DOHH2 (cell line): ENCODE measurements at regions not wholly inside any gene's neighbourhood (a gene's known extent, or its start where the extent isn't known, plus 50 kb on each side); places are given as distances from the start of the nearest gene placed in this dataset.
"Not testable (repeated sequence)": the region's sequence is repeated elsewhere in the genome, so short reads cannot be mapped to it uniquely, and the experiment has no call there.

ENCODE experiments used
- H3F3A ChIP-seq: fragments of 200-600 bp; sonication (generic), shearing (Covaris generic); 2 replicates; pipeline ENCODE4 v1.6.0; 2016; ENCODE audit warnings: antibody characterized with exemption, mild to moderate bottlenecking; ENCODE audit not compliant: control insufficient read depth, insufficient read depth
- H3K27ac ChIP-seq: fragments of 200-600 bp; sonication (generic); 2 replicates; pipeline ENCODE4 v1.5.1; 2014; ENCODE audit warnings: low read depth, mild to moderate bottlenecking, low read length, moderate library complexity
- H3K27me3 ChIP-seq: fragments of 200-600 bp; sonication (generic); 2 replicates; pipeline ENCODE4 v1.6.1; 2014; ENCODE audit warnings: mild to moderate bottlenecking, low read length, mixed read lengths; ENCODE audit not compliant: control insufficient read depth
- H3K36me3 ChIP-seq: fragments of 200-600 bp; sonication (generic); 2 replicates; pipeline ENCODE4 v1.6.1; 2014; ENCODE audit warnings: mild to moderate bottlenecking, low read length, moderate library complexity, mixed read lengths; ENCODE audit not compliant: control insufficient read depth
- H3K4me1 ChIP-seq: fragments of 200-600 bp; sonication (generic); 2 replicates; pipeline ENCODE4 v1.6.1; 2014; ENCODE audit warnings: mild to moderate bottlenecking, low read length, mixed read lengths; ENCODE audit not compliant: control insufficient read depth
- H3K4me2 ChIP-seq: fragments of 200-600 bp; sonication (generic); 2 replicates; pipeline ENCODE4 v1.6.0; 2014; ENCODE audit warnings: mild to moderate bottlenecking, low read length, moderate library complexity
- H3K4me3 ChIP-seq: fragments of 200-600 bp; sonication (generic); 2 replicates; pipeline ENCODE4 v1.5.1; 2014; ENCODE audit warnings: mild to moderate bottlenecking, low read length, mixed read lengths
- H3K79me2 ChIP-seq: fragments of 200-600 bp; sonication (generic); 2 replicates; pipeline ENCODE4 v1.6.1; 2014; ENCODE audit warnings: mild to moderate bottlenecking, low read length, mixed read lengths; ENCODE audit not compliant: control insufficient read depth
- H3K9me2 ChIP-seq: fragments of 200-600 bp; sonication (generic); replicated peaks from 2 replicates; pipeline ENCODE4 v1.6.1; 2014; ENCODE audit warnings: mild to moderate bottlenecking, low read length, mixed read lengths; ENCODE audit not compliant: control insufficient read depth
- H3K9me3 ChIP-seq: fragments of 200-600 bp; sonication (generic); 2 replicates; pipeline ENCODE4 v1.6.1; 2014; ENCODE audit warnings: antibody characterized with exemption, low read length, mixed read lengths; ENCODE audit not compliant: control insufficient read depth, insufficient read depth
- H4K20me1 ChIP-seq: fragments of 200-600 bp; sonication (generic); 2 replicates; pipeline ENCODE4 v1.6.0; 2014; ENCODE audit warnings: low read depth, mild to moderate bottlenecking, antibody characterized with exemption, low read length, moderate library complexity; ENCODE audit not compliant: control insufficient read depth, insufficient read depth
- EZH2phosphoT487 ChIP-seq: fragments of 200-600 bp; sonication (generic); IDR thresholded peaks from 2 replicates; pipeline ENCODE4 v1.6.1; 2017; ENCODE audit warnings: borderline replicate concordance, mild to moderate bottlenecking, antibody characterized with exemption, low read length, moderate library complexity, mixed read lengths
- TF ChIP-seq, protein P1 (sequence below): fragments of 200-600 bp; sonication (generic); IDR thresholded peaks from one replicate; pipeline ENCODE4 v1.5.1; 2014; ENCODE audit warnings: antibody characterized with exemption, mild to moderate bottlenecking, low read depth, low read length; ENCODE audit not compliant: poor library complexity, severe bottlenecking

DNA sequence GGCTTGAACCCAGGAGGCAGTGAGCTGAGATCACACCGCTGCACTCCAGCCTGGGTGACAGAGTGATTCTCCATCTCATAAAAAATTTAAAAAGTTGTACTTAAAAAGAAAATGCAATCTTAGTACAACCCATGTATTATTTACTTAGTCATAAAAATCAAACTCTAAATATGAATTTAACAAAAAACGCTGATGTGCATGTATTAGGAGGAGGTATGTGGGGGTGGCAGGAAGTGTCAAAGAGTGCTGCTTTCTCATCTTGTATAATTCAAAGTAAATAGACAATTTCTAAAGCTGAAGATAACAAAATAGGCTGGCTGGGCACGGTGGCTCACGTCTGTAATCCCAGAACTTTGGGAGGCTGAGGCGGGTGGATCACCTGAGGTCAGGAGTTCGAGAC is 81.0 kb upstream of the NRBF2 start:
- no peaks in the 10 kb centered on the region for H3K4me1 ChIP-seq
- no peaks in the 10 kb centered on the region for H4K20me1 ChIP-seq
- H3K9me2 ChIP-seq = no peaks in the 10 kb centered on the region
- H3K79me2 ChIP-seq = no peaks in the 10 kb centered on the region
- H3K27ac ChIP-seq = no peak overlapping the region
- TF ChIP-seq, protein P1, sequence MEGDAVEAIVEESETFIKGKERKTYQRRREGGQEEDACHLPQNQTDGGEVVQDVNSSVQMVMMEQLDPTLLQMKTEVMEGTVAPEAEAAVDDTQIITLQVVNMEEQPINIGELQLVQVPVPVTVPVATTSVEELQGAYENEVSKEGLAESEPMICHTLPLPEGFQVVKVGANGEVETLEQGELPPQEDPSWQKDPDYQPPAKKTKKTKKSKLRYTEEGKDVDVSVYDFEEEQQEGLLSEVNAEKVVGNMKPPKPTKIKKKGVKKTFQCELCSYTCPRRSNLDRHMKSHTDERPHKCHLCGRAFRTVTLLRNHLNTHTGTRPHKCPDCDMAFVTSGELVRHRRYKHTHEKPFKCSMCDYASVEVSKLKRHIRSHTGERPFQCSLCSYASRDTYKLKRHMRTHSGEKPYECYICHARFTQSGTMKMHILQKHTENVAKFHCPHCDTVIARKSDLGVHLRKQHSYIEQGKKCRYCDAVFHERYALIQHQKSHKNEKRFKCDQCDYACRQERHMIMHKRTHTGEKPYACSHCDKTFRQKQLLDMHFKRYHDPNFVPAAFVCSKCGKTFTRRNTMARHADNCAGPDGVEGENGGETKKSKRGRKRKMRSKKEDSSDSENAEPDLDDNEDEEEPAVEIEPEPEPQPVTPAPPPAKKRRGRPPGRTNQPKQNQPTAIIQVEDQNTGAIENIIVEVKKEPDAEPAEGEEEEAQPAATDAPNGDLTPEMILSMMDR = no peak
- no peak for TF ChIP-seq EZH2phosphoT487
- H3K9me3 ChIP-seq = no peaks in the 10 kb centered on the region
- no peak overlapping the region for H3K4me3 ChIP-seq
- no peak overlapping the region for H3K4me2 ChIP-seq
- no peaks in the 10 kb centered on the region for H3K36me3 ChIP-seq
- no peaks in the 10 kb centered on the region for H3F3A ChIP-seq
- H3K27me3 ChIP-seq = peaks cover 13% of the 10 kb centered on the region

- Histone ChIP-seq H3F3A (no peaks in the 10 kb centered on the region), H3K36me3 (no peaks in the 10 kb centered on the region), H4K20me1 (no peaks in the 10 kb centered on the region), H3K4me3 (no peak overlapping the region), H3K9me3 (no peaks in the 10 kb centered on the region), H3K79me2 (no peaks in the 10 kb centered on the region), H3K27ac (no peak overlapping the region), H3K27me3 (peaks cover 5% of the 10 kb centered on the region), H3K4me2 (no peak overlapping the region), H3K4me1 (no peaks in the 10 kb centered on the region), H3K9me2 (no peaks in the 10 kb centered on the region)
- TF ChIP-seq, protein P1 = no peak
- no peak for TF ChIP-seq EZH2phosphoT487
These were observed 90.9 kb upstream of the NRBF2 start for GRCh38 chr10:63042256-63042655.

- H3K36me3 ChIP-seq, H3K4me3 ChIP-seq, H3K9me3 ChIP-seq: not testable (repeated sequence)
These were observed 99.4 kb upstream of the NRBF2 start for GRCh38 chr10:63033616-63034185.

GRCh38 chr10:63030536-63030935 is 102.6 kb upstream of the NRBF2 start:
- no peaks in the 10 kb centered on the region for H3K9me2 ChIP-seq
- H4K20me1 ChIP-seq = no peaks in the 10 kb centered on the region
- no peak overlapping the region for H3K4me2 ChIP-seq
- H3K9me3 ChIP-seq = no peaks in the 10 kb centered on the region
- no peaks in the 10 kb centered on the region for H3K79me2 ChIP-seq
- H3K4me3 ChIP-seq = no peak overlapping the region
- no peak overlapping the region for H3K27ac ChIP-seq
- H3K4me1 ChIP-seq = no peaks in the 10 kb centered on the region
- no peaks in the 10 kb centered on the region for H3K27me3 ChIP-seq
- no peaks in the 10 kb centered on the region for H3K36me3 ChIP-seq
- TF ChIP-seq, protein P1 = no peak
- no peak for TF ChIP-seq EZH2phosphoT487
- H3F3A ChIP-seq = no peaks in the 10 kb centered on the region

More at GRCh38 chr10:63033616-63034185, 99.4 kb upstream of the NRBF2 start:
- H4K20me1 ChIP-seq, H3K9me2 ChIP-seq, H3K27me3 ChIP-seq, H3F3A ChIP-seq, H3K4me1 ChIP-seq, H3K79me2 ChIP-seq, H3K4me2 ChIP-seq, H3K27ac ChIP-seq: not testable (repeated sequence)
